Activated T-cell treated with anti-CD3 and anti-CD28 coated beads for 1 hour (primary cell): ENCODE measurements at regions not wholly inside any gene's neighbourhood (a gene's known extent, or its start where the extent isn't known, plus 50 kb on each side); places are given as distances from the start of the nearest gene placed in this dataset.

Experiments
- DNase-seq: peaks from one replicate; pipeline ENCODE4 v3.0.0-alpha.2; 2020; ENCODE audit warnings: low read depth

DNA sequence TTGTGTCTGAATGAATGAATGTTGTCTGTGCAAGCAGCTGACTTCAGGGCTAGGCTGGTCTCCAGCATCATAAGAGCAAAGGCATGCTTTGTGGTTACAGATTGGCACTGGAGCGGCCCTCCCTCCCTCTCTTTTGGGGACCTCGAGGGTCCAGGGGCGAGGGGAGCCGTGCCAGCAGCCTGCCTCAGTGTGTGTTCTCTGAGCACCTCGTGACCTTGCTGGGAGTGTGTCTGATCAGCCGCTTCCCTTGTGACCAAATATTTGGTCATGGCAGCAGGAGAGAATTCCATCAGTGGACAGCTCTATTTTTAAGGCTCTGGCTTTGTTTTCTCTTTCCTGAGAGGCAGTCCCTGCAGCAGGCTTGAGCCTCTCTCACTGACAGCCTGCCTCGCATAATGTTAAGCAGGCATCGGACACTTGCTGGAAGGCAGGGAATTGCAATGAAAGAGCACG lies 329.7 kb downstream of the UQCRFS1 start:
- no peak for DNase-seq

GRCh38 chr19:28882818-28883217 lies 330.1 kb downstream of the UQCRFS1 start:
- DNase-seq: no peak

DNA sequence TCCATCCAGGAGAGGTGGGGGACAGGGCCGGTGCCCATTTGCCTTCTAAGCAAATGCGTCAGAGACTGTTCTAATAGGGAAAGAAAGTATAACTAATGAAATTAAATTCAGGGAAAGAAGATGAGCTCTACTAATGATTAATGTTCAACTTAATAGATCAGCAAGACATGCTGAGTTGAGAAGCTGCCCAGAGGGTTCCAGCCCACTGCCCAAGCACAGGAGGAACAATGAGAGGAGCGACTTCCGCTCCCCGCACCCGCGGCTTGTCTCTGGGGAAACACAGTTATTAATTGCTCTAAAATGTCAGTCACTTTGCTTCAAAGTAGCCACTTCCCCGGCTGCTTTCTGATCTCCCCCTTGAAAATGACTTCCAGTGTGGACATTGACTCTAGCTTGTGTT lies 331.3 kb downstream of the UQCRFS1 start:
- DNase-seq: no peak

GRCh38 chr19:28880735-28881401 lies 332.1 kb downstream of the UQCRFS1 start:
- no peak for DNase-seq

DNA sequence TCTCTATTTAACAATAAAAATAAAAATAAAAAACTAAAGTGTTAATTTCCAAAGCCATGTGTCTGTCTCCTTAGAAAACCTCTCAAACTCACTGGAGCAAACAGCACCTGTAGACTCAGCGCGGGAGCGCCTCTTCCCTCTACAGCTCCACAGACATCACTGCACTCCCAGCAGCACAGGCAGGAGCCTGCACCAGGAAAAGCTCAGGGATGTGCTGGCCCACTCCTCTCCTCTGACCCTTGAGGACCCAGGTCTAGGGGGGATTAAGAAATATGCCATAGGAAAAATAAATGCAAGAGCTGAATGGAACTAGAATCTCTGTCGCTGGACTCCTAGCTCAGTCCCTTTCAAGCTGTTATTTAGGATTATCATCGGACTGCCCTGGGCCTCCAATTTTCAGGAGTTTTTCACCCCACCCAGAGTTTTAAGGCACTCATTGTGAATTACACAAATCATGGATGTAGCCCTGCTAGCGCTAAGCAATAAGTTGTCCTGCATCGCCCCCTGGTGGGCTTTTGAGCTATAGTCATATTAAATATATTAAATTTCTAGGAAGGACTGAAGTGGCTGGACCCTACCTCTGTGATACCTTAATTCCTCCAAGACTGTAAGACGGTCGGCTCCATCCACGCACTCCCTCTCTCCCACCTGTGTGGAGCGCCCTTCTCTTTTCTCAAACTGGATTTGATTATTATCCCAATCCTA lies 333.9 kb downstream of the UQCRFS1 start:
- DNase-seq: peak; percentile 44

DNA sequence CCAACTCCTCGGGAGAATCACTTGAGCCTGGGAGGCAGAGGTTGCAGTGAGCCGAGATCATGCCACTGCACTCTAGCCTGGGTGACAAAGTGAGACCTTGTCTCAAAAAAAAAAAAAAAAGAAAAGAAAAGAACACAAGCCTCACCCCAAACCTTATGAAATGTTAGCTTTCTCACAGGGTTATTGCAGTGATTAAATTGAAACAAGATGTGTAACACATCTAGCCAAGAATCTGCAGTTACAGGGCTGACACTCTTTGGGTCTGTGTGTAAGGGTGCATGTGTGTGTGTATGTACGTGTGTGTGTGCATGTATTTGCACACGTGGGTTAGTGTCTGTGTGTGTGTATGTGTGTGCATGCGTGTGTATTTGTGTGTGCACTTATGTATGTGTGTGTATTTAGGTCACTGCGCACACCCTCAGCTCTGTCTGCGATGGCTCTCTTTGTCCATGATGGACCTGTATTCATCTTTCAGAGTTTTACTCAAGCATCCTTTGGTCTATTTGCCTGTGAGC lies 336.3 kb downstream of the UQCRFS1 start:
- no peak for DNase-seq

GRCh38 chr19:28874742-28875141 lies 338.2 kb downstream of the UQCRFS1 start:
- DNase-seq: no peak

- no peak for DNase-seq
Measured at GRCh38 chr19:28873301-28873700, 339.6 kb downstream of the UQCRFS1 start.

DNA sequence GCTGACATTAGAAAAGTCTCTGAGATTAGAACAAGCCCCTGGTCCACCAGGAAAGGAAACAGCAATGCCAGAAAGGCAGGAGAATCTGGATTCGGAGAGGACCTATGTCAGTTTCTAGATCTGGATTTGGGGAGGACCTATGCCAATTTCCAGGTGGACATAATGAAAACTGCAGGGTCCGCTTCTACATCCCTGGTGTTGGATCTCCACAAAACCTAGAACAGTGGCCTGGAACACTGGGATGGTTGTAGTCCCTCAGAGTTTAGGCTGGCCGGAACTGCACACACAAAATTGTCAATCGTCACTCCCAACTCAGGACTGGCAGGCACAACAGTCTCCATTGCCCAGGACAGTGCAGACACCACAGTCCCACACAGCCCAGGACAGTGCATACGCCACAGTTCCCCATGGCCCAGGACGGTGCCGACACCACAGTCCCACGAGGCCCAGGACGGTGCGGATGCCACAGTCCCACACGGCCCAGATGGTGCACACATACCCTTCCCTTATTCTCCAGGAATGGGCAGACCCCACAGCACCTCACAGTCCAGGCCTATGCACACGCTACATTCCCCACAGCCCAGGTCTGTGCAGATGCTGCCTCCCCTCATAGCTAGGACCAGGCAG lies 341.7 kb downstream of the UQCRFS1 start:
- no peak for DNase-seq

DNA sequence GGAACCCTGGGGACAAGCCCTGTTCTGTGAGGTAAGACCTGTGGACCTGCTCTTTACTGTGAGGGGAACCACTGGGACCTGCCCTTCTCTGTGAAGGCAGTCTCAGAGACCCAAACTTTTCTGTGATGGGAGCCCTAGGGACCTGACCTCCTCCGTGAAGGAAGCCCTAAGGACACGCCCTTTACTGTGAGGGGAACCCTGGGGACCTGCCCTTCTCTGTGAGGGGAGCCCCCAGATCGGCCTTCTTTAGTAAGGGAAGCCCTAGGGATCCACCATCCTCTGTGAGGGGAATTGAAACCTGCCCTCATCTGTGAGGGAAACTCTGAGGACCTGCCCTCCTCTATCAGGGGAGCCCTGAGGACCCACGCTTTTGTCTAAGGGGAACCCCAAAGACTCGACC lies 343.5 kb downstream of the UQCRFS1 start:
- DNase-seq: no peak

DNA sequence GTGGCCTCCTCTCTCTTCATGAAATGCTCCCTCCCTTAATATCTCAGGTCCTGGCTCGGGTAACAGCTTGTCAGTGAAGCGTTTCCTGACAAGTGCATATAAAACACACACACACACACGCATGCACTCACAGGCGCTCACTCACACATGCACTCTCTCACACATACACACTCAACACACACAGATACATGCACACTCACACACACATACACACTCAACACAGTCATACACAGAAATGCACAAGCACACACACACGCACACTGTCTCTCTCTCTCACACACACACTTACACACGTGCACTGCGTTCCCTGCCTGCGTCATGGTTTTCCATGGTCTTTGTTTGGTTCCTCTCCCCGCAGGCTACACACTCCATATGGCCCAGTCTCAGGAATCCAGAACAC lies 344.1 kb downstream of the UQCRFS1 start:
- no peak for DNase-seq

DNA sequence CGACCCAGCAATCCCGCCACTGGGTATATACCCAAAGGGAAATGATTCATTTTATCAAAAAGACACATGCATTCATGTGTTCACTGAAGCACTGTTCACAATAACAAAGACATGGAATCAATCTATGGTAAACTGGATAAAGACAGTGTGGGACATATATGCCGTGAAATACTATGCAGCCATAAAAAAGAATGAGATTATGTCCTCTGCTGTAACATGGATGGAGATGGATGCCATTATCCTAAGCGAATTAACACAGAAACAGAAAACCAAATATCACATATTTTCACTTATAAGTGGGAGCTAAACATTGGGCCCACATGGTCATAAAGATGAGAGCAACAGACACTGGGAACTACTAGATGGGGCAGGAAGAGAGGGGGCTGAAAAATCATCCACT lies 345.0 kb downstream of the UQCRFS1 start:
- DNase-seq: no peak

DNA sequence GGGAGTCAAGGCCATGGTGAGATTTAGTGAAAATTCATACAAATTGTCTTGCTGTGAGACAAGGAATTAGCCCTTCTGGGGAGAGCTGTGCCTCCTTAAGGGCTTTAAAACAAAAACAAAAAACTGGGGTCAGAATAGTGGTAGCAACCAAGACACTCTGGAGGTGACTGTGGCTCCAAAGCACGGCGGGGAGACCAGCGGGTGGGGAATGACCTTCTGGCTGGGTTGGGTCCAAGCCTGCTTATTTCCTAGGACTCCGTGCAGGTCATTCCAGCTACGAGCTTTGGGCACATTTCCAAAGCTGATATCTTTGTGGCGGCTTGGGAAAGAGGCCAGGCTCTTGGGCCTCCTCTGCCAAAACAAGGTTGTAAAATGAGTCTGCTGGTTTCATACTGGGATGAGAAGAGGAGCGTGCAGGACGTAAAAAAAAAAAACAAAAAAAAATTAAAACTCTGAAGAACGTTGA lies 348.3 kb downstream of the UQCRFS1 start:
- DNase-seq: no peak

- no peak for DNase-seq
Measured at GRCh38 chr19:28864024-28864503, 348.9 kb downstream of the UQCRFS1 start.

- DNase-seq: no peak
Measured at GRCh38 chr19:28862238-28862637, 350.7 kb downstream of the UQCRFS1 start.

- DNase-seq: no peak
Measured at GRCh38 chr19:28859811-28860210, 353.1 kb downstream of the UQCRFS1 start.

DNA sequence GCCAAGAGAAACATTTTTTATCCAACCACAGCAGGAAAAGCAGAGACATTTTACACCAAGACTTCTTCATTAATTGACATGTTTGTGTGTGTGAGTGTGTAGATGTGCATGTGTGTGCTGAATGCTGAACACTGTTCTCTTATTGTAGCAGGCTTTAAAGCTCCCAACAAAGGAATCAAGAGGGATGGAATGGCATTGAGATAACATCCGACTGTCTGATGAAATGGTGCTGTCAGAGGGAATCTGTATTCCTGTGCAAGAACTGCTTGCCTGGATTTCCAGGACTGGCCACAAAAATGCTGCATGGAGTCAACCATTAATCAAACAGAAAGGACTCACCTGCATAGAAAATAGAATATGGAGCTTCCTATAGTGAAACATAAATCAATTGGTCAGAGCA lies 354.0 kb downstream of the UQCRFS1 start:
- DNase-seq: no peak

- no peak for DNase-seq
Measured at GRCh38 chr19:28857967-28858366, 355.0 kb downstream of the UQCRFS1 start.

- DNase-seq: no peak
Measured at GRCh38 chr19:28855216-28855615, 357.7 kb downstream of the UQCRFS1 start.

GRCh38 chr19:28847468-28847867 lies 365.5 kb downstream of the UQCRFS1 start:
- DNase-seq: no peak

GRCh38 chr19:28846094-28846812 lies 366.7 kb downstream of the UQCRFS1 start:
- DNase-seq: no peak
